GM06990 (cell line): ENCODE measurements at regions not wholly inside any gene's neighbourhood (a gene's known extent, or its start where the extent isn't known, plus 50 kb on each side); places are given as distances from the start of the nearest gene placed in this dataset.

Experiments
- DNase-seq: peaks from one replicate; pipeline ENCODE4 v3.0.0-alpha.2; 2011; ENCODE audit not compliant: insufficient read length; ENCODE audit errors: extremely low read depth
- H3K27me3 ChIP-seq: replicated peaks from 2 replicates; pipeline ENCODE4 v1.6.0; 2011; ENCODE audit warnings: low read length; ENCODE audit not compliant: control insufficient read depth, insufficient read depth
- H3K36me3 ChIP-seq: 2 replicates; pipeline ENCODE4 v1.5.1; 2011; ENCODE audit warnings: low read length; ENCODE audit not compliant: control insufficient read depth, insufficient read depth
- H3K4me3 ChIP-seq: replicated peaks from 2 replicates; pipeline ENCODE4 v1.5.1; 2011; ENCODE audit warnings: low read depth, mild to moderate bottlenecking, control low read depth, low read length
- TF ChIP-seq, protein P1 (sequence below): IDR thresholded peaks from 2 replicates; pipeline ENCODE4 v1.5.1; 2011; ENCODE audit warnings: low read length, control low read depth, mild to moderate bottlenecking, inconsistent platforms; ENCODE audit not compliant: insufficient read depth, poor library complexity, severe bottlenecking

DNA sequence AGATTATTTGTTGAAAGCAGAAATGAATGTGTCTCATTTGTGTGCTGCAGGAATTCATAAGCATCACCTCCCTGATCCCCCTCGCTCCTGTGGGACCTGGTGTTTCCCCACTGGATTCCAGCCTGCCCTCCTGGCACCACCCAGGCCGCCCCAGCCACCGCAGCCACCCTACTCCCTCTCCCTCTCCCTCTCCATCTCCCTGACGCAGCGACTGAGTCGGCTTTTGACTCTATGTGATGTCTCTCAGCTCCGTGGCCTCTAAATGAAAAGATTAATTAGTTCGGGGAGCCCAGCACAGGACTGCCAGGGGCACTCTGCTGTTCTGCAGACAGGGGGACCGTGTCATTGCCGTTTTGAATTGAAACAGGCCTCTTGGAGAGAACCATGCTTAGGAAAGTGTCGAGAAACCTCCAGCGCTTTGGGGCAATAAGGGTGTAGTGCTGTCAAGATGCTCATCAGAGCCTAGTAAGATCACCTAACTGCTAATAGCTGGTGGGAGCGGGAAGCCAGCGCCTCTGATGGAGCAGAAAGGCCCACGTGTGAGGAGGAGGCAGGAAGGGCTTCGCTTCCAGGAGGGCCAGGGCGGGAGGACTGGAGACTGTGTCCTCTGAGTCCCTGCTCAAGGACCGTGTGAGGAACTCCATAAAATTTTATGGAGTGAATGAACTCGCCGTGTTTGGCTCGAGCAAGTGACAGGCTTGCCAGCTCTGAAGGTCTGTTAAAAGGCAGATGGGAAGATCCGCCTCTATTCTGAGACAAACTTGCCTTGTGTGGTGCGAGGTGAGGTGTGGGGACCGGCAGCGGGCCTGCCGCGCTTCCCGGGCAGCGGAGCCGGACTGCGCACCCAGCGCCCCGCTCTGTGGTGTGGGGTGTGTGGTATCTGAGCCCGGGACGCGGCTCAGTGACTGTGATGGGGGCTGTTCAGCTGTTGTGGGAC lies 157.4 kb upstream of the C14orf180 start:
- no peak for DNase-seq
- H3K36me3 ChIP-seq: no peaks in the 10 kb centered on the region
- no peaks in the 10 kb centered on the region for H3K27me3 ChIP-seq
- TF ChIP-seq, protein P1, sequence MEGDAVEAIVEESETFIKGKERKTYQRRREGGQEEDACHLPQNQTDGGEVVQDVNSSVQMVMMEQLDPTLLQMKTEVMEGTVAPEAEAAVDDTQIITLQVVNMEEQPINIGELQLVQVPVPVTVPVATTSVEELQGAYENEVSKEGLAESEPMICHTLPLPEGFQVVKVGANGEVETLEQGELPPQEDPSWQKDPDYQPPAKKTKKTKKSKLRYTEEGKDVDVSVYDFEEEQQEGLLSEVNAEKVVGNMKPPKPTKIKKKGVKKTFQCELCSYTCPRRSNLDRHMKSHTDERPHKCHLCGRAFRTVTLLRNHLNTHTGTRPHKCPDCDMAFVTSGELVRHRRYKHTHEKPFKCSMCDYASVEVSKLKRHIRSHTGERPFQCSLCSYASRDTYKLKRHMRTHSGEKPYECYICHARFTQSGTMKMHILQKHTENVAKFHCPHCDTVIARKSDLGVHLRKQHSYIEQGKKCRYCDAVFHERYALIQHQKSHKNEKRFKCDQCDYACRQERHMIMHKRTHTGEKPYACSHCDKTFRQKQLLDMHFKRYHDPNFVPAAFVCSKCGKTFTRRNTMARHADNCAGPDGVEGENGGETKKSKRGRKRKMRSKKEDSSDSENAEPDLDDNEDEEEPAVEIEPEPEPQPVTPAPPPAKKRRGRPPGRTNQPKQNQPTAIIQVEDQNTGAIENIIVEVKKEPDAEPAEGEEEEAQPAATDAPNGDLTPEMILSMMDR: no peak
- H3K4me3 ChIP-seq: no peak overlapping the region

DNA sequence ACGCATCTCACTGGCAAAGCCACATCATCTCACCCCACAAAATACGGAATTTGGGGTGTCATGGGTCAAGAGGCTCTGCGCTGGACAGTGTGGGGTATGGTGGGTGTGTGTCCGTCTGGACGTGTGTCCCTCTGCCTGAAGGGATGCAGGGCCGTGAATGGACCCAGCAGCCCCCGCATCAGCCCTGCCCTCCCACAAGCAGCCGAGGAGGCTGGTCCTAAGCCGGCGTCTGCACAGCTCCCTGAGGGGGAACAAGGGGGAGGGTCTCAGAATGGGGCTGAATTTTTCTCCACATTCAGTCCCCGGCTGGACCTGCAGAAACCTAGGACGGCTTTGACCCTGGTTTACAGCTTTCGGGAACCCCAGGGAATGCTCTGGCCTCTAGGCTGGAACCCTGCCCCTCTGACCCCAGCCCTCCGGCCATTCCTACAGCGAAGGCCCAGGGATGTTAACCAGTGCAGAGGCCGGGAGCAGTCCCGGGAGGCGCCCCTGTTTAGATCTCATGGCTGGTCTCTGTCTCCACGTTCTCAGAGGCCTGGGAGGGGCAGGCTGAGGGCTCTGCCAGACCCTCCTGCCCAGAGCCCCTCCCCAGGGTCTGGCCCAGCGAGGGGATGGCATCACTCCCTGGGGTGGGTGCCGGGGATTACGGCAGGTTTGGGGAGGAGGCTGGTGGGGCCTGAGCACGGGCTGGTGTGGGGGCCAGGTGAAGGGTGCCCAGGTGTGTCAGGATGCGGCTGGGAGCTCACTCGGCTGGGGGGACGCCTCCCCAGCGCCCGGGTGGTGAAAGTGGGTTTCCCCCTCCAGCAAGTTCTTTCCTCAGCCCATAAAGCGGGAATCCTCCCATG lies 156.5 kb upstream of the C14orf180 start:
- H3K36me3 ChIP-seq: no peaks in the 10 kb centered on the region
- H3K27me3 ChIP-seq: no peaks in the 10 kb centered on the region
- no peak for DNase-seq
- TF ChIP-seq, protein P1: no peak
- no peak overlapping the region for H3K4me3 ChIP-seq

DNA sequence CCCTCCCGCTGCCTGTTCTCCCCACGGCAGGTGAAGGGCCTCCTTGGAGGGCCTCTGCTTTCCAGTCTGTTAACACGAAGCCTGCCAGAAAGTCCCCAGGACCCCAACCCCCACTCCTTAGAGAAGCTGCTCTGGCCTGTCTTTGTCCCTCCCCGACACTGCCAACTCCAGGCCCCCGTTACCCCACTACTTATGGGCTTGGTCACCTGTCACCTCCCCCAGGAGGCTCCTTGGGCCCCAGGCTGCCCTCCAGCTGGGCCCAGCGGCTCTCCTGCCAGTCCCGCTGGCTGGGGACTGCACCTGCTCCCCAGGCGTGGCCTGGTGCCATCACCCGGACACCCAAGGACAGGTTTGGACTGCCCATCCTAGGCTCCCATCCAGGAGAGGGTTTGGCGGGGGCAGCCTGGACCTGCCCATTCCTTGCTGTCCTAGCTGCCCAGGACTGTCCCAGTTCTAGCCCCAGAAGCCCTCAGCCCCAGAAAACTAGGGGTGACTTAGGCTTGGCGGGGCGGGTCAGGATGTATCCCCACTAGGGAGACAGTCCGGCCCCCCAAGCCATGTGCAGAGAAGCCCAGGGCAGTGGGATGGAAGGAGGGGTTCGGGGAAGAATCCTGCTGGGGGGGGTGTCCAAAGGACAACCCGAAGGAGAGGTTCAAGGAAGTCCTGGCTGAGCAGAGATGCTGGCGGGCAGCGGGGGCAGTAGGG lies 155.7 kb upstream of the C14orf180 start:
- DNase-seq: no peak

DNA sequence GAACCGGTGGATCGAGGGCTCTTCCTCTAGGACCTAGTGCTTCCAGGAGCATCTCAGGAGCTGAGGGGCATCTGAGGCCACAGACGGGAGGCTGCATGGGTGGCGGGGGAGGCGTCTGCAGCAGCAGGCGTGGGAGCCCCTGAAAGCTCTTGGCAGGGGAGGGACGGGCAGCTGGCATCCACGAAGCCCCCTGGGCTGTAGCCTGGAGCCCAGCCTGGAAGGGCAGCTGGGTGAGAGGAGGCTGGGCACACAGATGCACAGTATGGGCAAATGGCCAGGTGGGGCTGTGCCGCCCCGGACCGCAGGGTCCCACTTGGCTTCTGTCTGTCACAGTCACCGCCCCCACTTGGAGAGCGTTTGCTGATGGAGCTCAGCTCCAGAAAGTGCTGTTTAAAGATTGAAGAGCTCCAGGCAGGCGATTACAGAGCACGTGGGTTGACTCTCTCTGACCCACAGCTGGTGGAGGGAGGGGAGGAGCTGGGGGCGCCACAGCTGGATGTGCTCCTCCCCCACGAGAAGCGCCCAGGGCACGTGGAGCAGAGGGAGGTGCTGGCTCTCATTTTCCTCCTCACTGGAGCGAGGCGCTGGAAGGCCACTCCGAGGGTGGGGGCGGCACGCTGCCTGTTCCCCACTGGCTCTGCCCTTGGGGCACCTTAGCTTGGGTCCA lies 155.0 kb upstream of the C14orf180 start:
- no peak overlapping the region for H3K4me3 ChIP-seq
- no peaks in the 10 kb centered on the region for H3K27me3 ChIP-seq
- no peak for DNase-seq
- TF ChIP-seq, protein P1: no peak
- H3K36me3 ChIP-seq: no peaks in the 10 kb centered on the region

More for the DNA sequence above, 155.7 kb upstream of the C14orf180 start:
- Histone ChIP-seq H3K4me3 (no peak overlapping the region), H3K36me3 (no peaks in the 10 kb centered on the region), H3K27me3 (no peaks in the 10 kb centered on the region)
- TF ChIP-seq, protein P1: no peak

DNA sequence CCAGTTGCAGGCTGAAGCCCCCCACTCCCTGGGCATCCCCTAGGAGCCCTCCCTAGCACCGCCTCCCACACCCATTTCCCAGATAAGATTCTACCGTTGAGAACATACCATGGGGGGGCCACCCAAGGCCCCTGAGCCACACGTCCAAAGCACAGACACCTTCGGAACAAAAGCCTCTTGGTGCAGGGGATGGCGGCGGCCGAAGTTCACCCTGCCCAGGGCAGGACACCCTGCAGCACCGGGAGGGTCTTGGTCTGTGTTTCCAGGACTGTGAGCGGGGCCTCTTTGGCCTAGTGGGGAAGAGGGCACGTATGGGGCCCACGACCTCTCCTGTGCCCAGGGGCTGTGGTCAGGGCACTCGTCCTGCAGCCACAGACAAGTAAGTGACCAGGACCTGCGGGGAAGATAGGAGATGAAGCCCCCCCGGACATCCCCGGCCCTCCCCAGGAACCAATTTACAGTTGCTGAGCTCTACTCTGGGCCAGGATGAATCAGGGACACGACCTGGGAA lies 154.3 kb upstream of the C14orf180 start:
- Histone ChIP-seq H3K4me3 (no peak overlapping the region), H3K27me3 (no peaks in the 10 kb centered on the region), H3K36me3 (no peaks in the 10 kb centered on the region)
- no peak for DNase-seq
- TF ChIP-seq, protein P1: no peak
